ENCODE measurements at regions not wholly inside any gene's neighbourhood (a gene's known extent, or its start where the extent isn't known, plus 50 kb on each side); places are given as distances from the start of the nearest gene placed in this dataset.

GRCh38 chr1:164912290-164912689 is 353.3 kb downstream of the PBX1 start (continued):
- TF ChIP-seq ETS1 (IDR thresholded peaks at IDR 0.05) (no peak), ZNF114 (CRISPR knock-in tag; IDR thresholded peaks at IDR 0.05) (no peak)

GRCh38 chr1:164910671-164911070 is 351.7 kb downstream of the PBX1 start:
- Histone ChIP-seq H3K4me3 (no peak overlapping the region), H3F3A (replicated peaks; ENCODE audit: low read depth) (no peaks in the 10 kb centered on the region), H3K36me3 (ENCODE audit: insufficient read depth) (no peaks in the 10 kb centered on the region), H3K27ac (ENCODE audit: low read depth) (no peak overlapping the region), H2AFZ (no peak overlapping the region), H4K20me1 (replicated peaks; ENCODE audit: insufficient read depth) (no peaks in the 10 kb centered on the region), H3K4me2 (no peak overlapping the region), H3K27me3 (ENCODE audit: insufficient read depth) (no peaks in the 10 kb centered on the region), H3K4me1 (ENCODE audit: insufficient read depth) (no peaks in the 10 kb centered on the region), H3K9me2 (ENCODE audit: insufficient read depth) (peaks cover 10% of the 10 kb centered on the region), H3K79me2 (replicated peaks; ENCODE audit: insufficient read depth) (no peaks in the 10 kb centered on the region)
- ATAC-seq: no peak
- TF ChIP-seq CREB1 (CRISPR knock-in tag; IDR thresholded peaks at IDR 0.05; ENCODE audit: low read depth): no peak
- no peak for TF ChIP-seq STAT1 (IDR thresholded peaks at IDR 0.05; ENCODE audit: unreplicated experiment)
- no peak for TF ChIP-seq ZNF114 (CRISPR knock-in tag; IDR thresholded peaks at IDR 0.05)
- no peak for TF ChIP-seq JUNB (IDR thresholded peaks at IDR 0.05; ENCODE audit: unreplicated experiment)
- TF ChIP-seq CTCF (conservative IDR thresholded peaks at IDR 0.05; ENCODE audit: low read depth in 2 of 2): no peak
- TF ChIP-seq EZH2 (IDR thresholded peaks at IDR 0.05; ENCODE audit: low read depth, unreplicated experiment): no peak
- no peak for TF ChIP-seq POLR2AphosphoS5 (IDR thresholded peaks at IDR 0.05; ENCODE audit: low read depth)
- Mint-ChIP-seq H3K27me3 (ENCODE audit: insufficient read depth, low read depth, poor library complexity) (peaks cover 5% of the 10 kb centered on the region), H3K9me3 (no peaks in the 10 kb centered on the region), H3K27ac (no peak overlapping the region), H3K4me3 (no peak overlapping the region), H3K36me3 (ENCODE audit: low read depth) (no peaks in the 10 kb centered on the region), H3K4me1 (peaks cover 2% of the 10 kb centered on the region; the same call in 2 of the 3 replicates)
- DNase-seq (ENCODE audit: low spot score): no peak

- no peak for DNase-seq (ENCODE audit: low spot score)
- no peak overlapping the region for H3K4me3 Mint-ChIP-seq
- H2AFZ ChIP-seq: no peak overlapping the region
- TF ChIP-seq REST (IDR thresholded peaks at IDR 0.05; ENCODE audit: unreplicated experiment) (no peak), JUNB (IDR thresholded peaks at IDR 0.05; ENCODE audit: unreplicated experiment) (no peak), CTCF (conservative IDR thresholded peaks at IDR 0.05; ENCODE audit: low read depth in 2 of 2) (no peak)
These were observed 348.7 kb downstream of the PBX1 start for GRCh38 chr1:164907666-164908065.

More at GRCh38 chr1:164907666-164908065, 348.7 kb downstream of the PBX1 start:
- H3K27ac ChIP-seq (ENCODE audit: low read depth): no peak overlapping the region
- ATAC-seq: no peak
- H3K4me2 ChIP-seq: no peak overlapping the region
- peaks cover 4% of the 10 kb centered on the region; the same call in 1 of the 2 replicates for H3K4me1 ChIP-seq (ENCODE audit: insufficient read depth)
- no peaks in the 10 kb centered on the region for H3K36me3 Mint-ChIP-seq (ENCODE audit: low read depth)
- H3K79me2 ChIP-seq (replicated peaks; ENCODE audit: insufficient read depth): no peaks in the 10 kb centered on the region
- peaks cover 5% of the 10 kb centered on the region for H3K4me1 Mint-ChIP-seq
- no peak overlapping the region for H3K4me3 ChIP-seq
- H3K9me2 ChIP-seq (ENCODE audit: insufficient read depth): peaks cover 10% of the 10 kb centered on the region
- no peaks in the 10 kb centered on the region for H3K9me3 Mint-ChIP-seq
- H3F3A ChIP-seq (replicated peaks; ENCODE audit: low read depth): no peaks in the 10 kb centered on the region
- no peaks in the 10 kb centered on the region for H3K27me3 ChIP-seq (ENCODE audit: insufficient read depth)
- H3K36me3 ChIP-seq (ENCODE audit: insufficient read depth): no peaks in the 10 kb centered on the region
- peaks cover 2% of the 10 kb centered on the region for H3K27me3 Mint-ChIP-seq (ENCODE audit: insufficient read depth, low read depth, poor library complexity)
- no peak overlapping the region for H3K27ac Mint-ChIP-seq
- H4K20me1 ChIP-seq (replicated peaks; ENCODE audit: insufficient read depth): no peaks in the 10 kb centered on the region

Measured in GM23338 (cell line).